Pancreas (tissue), 10 donors: ENCODE measurements at regions not wholly inside any gene's neighbourhood (a gene's known extent, or its start where the extent isn't known, plus 50 kb on each side); places are given as distances from the start of the nearest gene placed in this dataset.

Experiments used
- ATAC-seq, 4 donors: fragments of 200-7000 bp; cut with Tn5 transposase; one replicate each; pipeline versions ENCODE4 v1.8.0 to v1.9.1; 2020; ENCODE audit warnings: mild to moderate bottlenecking in 4 of 4, moderate library complexity in 4 of 4
- DNase-seq, 6 donors: peaks; one replicate each; pipeline ENCODE4 v3.0.0-alpha.2; 2020
- FAIRE-seq: peaks from 2 replicates; lab custom pipeline; 2012; peaks lifted over from hg19 to GRCh38; lab: Jason Lieb, UNC
- H3K27ac ChIP-seq, 4 donors: fragments of 200-600 bp; sonication (generic); 1 replicate in 3 of 4; 2 replicates in 1 of 4; pipeline versions ENCODE4 v1.5.0 to v1.8.0; 2020
- H3K27me3 ChIP-seq, 4 donors: fragments of 200-600 bp; one replicate each; pipeline ENCODE4 v1.8.0; 2021
- H3K36me3 ChIP-seq, 3 donors: fragments of 200-600 bp; sonication (generic) in 1 of 3; one replicate each; pipeline versions ENCODE4 v1.5.0 to v1.8.0; 2020 to 2021
- H3K4me1 ChIP-seq, 3 donors: fragments of 200-600 bp; one replicate each; pipeline ENCODE4 v1.8.0; 2021
- H3K4me3 ChIP-seq, 4 donors: fragments of 200-600 bp; sonication (generic) in 2 of 4; one replicate each; pipeline versions ENCODE4 v1.5.0 to v1.8.0; 2020 to 2021
- H3K9me3 ChIP-seq, 4 donors: fragments of 200-600 bp; one replicate each; pipeline ENCODE4 v1.8.0; 2021
- CTCF ChIP-seq, 4 donors: fragments of 200-600 bp; sonication (generic) in 3 of 4; IDR thresholded peaks; one replicate each; pipeline versions ENCODE4 v1.5.0 to v1.8.0; 2021; ENCODE audit warnings: antibody characterized with exemption in 4 of 4
- WGBS, 2 donors: extraction: QIAGEN DNeasy Blood & Tissue Kit; methylation state at CpG; one replicate each; pipeline ENCODE4 v1.1.7; 2013; 5-methylcytosine and 5-hydroxymethylcytosine counted together
- intact Hi-C, 3 donors: fragments of 100-400 bp; cut with DNase I; formaldehyde crosslinking; loops; one replicate each; pipeline versions ENCODE4 v1.11.1 to v1.14.2; 2022
- donor health status: healthy with polysubstance abuse.
- donor health status: DM: no; HTN: no; CAD: no; lungs with moderate emphysema.
- donor health status: DM: no; HTN: no; CAD: no.
- donor health status: control.
- donor health status: control.
- donor health status: Bipolar disorder and iron deficiency.
- donor health status: DM: yes; HTN: yes; CAD: no.
- donor health status: DM: no; HTN: no; CAD: no.
- donor health status: DM: no; HTN: no; CAD: no.
- donor health status: DM: yes; HTN: yes; CAD: no.

DNA sequence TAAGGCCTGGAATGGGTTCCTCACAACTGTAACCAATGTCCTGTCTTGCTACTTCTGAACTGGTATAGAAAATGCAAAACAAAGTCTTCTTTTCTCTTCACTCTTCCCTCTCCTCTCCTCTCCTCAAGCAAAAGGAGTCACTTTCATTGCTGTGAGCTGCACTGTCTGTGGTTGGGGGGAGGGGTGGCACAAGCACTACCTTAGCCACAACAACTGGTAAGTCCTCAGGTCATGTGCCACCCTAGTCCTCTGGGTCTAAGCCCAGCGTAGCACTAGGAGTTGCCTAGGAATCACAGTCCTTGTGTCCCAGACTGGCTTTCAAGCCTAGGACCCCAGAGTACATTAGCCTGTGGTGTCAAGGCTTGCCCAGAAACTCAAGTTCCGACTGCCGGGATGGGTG, 859.3 kb upstream of the AMOT start:
- no peak for DNase-seq
- 85 to 87% methylated on average over 3 of the region's 3 CpGs for WGBS, 2 donors
- H3K9me3 ChIP-seq: no peaks in the 10 kb centered on the region
- H3K36me3 ChIP-seq: no peaks in the 10 kb centered on the region
- intact Hi-C loops: no loop called here
- ATAC-seq: no peak
- no peak overlapping the region for H3K4me3 ChIP-seq
- no peak for FAIRE-seq
- no peaks in the 10 kb centered on the region for H3K27me3 ChIP-seq
- no peak for TF ChIP-seq CTCF (IDR thresholded peaks at IDR 0.05)
- H3K4me1 ChIP-seq: no peaks in the 10 kb centered on the region
- H3K27ac ChIP-seq: no peak overlapping the region

DNA sequence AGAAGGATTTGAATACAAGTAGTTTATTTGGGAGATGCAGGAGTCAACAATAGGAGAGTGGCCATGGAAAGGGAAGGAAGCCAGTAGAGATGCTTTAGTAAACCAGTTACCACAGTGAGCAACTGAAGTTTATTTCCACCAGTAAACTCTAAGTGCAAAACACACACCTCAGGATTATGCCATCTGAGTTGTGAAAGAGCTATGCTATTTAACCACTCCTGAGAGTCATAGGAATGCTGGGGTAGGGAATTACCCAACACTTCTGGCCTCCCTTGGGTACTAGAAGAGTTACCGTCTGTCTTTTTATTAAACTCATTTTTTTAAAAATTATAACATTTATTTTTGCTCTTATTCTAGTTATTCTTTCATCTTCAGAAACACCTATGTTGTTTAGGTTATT, 834.6 kb upstream of the AMOT start:
- no peak for ATAC-seq
- FAIRE-seq: no peak
- intact Hi-C loops: no loop called here
- no peak for TF ChIP-seq CTCF (IDR thresholded peaks at IDR 0.05)
- Histone ChIP-seq H3K27ac (no peak overlapping the region), H3K36me3 (no peaks in the 10 kb centered on the region), H3K4me1 (no peaks in the 10 kb centered on the region), H3K9me3 (no peaks in the 10 kb centered on the region), H3K27me3 (peaks cover 0 to 19% (median 1%) of the 10 kb centered on the region in 4 donors), H3K4me3 (no peak overlapping the region)
- no peak for DNase-seq
- 69 to 77% methylated on average over 1 of the region's 1 CpG for WGBS, 2 donors

GRCh38 chrX:113651306-113651705, 810.7 kb upstream of the AMOT start:
- ATAC-seq: no peak
- H3K9me3 ChIP-seq: no peaks in the 10 kb centered on the region
- H3K36me3 ChIP-seq: no peaks in the 10 kb centered on the region
- no peak for DNase-seq
- WGBS, 2 donors: 73 to 79% methylated on average over 2 of the region's 2 CpGs
- intact Hi-C loops: no loop called here
- no peak overlapping the region for H3K27ac ChIP-seq
- FAIRE-seq: no peak
- no peak overlapping the region for H3K4me3 ChIP-seq
- H3K4me1 ChIP-seq: no peaks in the 10 kb centered on the region
- no peak for TF ChIP-seq CTCF (IDR thresholded peaks at IDR 0.05)
- peaks cover 0 to 15% (median 0%) of the 10 kb centered on the region in 4 donors for H3K27me3 ChIP-seq

DNA sequence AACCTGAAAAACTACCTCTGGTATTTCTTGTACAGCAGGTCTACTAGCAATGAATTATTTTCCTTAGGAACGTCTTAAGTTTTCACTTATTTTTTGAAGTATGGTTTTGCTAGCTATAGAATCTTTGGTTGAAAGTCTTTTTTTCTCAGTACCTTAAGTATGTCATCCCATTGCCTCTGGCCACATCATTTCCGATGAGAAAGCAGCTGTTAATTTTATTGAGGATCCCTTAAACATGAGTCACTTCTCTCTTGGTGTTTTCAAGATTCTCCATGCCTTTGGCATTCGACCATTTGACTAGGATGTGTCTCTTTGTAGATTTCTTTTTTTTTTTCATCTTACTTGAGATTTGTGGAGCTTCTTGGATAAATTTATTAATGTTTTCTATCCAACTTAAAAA, 803.8 kb upstream of the AMOT start:
- Histone ChIP-seq H3K27me3 (peaks cover 0 to 16% (median 2%) of the 10 kb centered on the region in 4 donors), H3K36me3 (no peaks in the 10 kb centered on the region), H3K27ac (no peak overlapping the region), H3K4me3 (no peak overlapping the region), H3K9me3 (no peaks in the 10 kb centered on the region), H3K4me1 (no peaks in the 10 kb centered on the region)
- intact Hi-C loops: no loop called here
- DNase-seq (no peak), ATAC-seq (no peak), FAIRE-seq (no peak)
- WGBS, 2 donors: 53 to 58% methylated on average over 3 of the region's 3 CpGs
- no peak for TF ChIP-seq CTCF (IDR thresholded peaks at IDR 0.05)

- Histone ChIP-seq H3K9me3 (no peaks in the 10 kb centered on the region), H3K36me3 (no peaks in the 10 kb centered on the region), H3K27ac (no peak overlapping the region), H3K27me3 (peaks cover 0 to 6% (median 0%) of the 10 kb centered on the region in 4 donors), H3K4me1 (no peaks in the 10 kb centered on the region), H3K4me3 (no peak overlapping the region)
- no peak for TF ChIP-seq CTCF (IDR thresholded peaks at IDR 0.05)
- DNase-seq (no peak), ATAC-seq (no peak), FAIRE-seq (no peak)
- WGBS, 2 donors: 40 to 46% methylated on average over 2 of the region's 2 CpGs
- intact Hi-C loops: no loop called here
Observed at GRCh38 chrX:113634565-113634964, 793.9 kb upstream of the AMOT start.
